Activated T-helper 1 cell treated with anti-CD3 and anti-CD28 coated beads, Interleukin-12 subunit alpha, Interleukin-12 subunit beta, Interleukin-2, Interleukin-4 antibody, amounts not matched to agents 30 ng/mL and 10 ng/mL and 1 ng/mL, durations not matched to agents 14 hours and 24 hours and 36 hours (primary cell): ENCODE measurements at regions not wholly inside any gene's neighbourhood (a gene's known extent, or its start where the extent isn't known, plus 50 kb on each side); places are given as distances from the start of the nearest gene placed in this dataset.

ENCODE experiments used
- DNase-seq: peaks from one replicate; pipeline ENCODE4 v3.0.0; 2021; ENCODE audit warnings: low spot score
- H3K27ac Mint-ChIP-seq: one replicate; pipeline ENCODE4 v1.8.0; 2021; ENCODE audit warnings: mild to moderate bottlenecking, mixed read lengths
- H3K27me3 Mint-ChIP-seq: one replicate; pipeline ENCODE4 v1.8.0; 2022; ENCODE audit warnings: mild to moderate bottlenecking, moderate library complexity, mixed read lengths; ENCODE audit not compliant: insufficient read depth
- H3K36me3 Mint-ChIP-seq: one replicate; pipeline ENCODE4 v1.8.0; 2021; ENCODE audit warnings: low read depth, mixed read lengths
- H3K4me1 Mint-ChIP-seq: one replicate; pipeline ENCODE4 v1.8.0; 2021; ENCODE audit warnings: low read depth, mixed read lengths
- H3K4me3 Mint-ChIP-seq: one replicate; pipeline ENCODE4 v1.8.0; 2021; ENCODE audit warnings: mild to moderate bottlenecking, moderate library complexity, mixed read lengths
- H3K9me3 Mint-ChIP-seq: one replicate; pipeline ENCODE4 v1.8.0; 2021; ENCODE audit warnings: mixed read lengths
- intact Hi-C: fragments of 100-400 bp; cut with micrococcal nuclease; formaldehyde crosslinking; loops from one replicate; pipeline ENCODE4 v1.15.1; 2024

- intact Hi-C loops = no loop called here
- H3K27ac Mint-ChIP-seq = no peak overlapping the region
- DNase-seq = no peak
- peaks cover 5% of the 10 kb centered on the region for H3K9me3 Mint-ChIP-seq
- no peaks in the 10 kb centered on the region for H3K27me3 Mint-ChIP-seq
- H3K4me3 Mint-ChIP-seq = no peak overlapping the region
- no peaks in the 10 kb centered on the region for H3K36me3 Mint-ChIP-seq
- H3K4me1 Mint-ChIP-seq = no peaks in the 10 kb centered on the region
These were observed 814.2 kb upstream of the PABPC4L start for GRCh38 chr4:135015771-135016170.

- intact Hi-C loops = no loop called here
- no peaks in the 10 kb centered on the region for H3K27me3 Mint-ChIP-seq
- no peak for DNase-seq
- no peaks in the 10 kb centered on the region for H3K4me1 Mint-ChIP-seq
- no peak overlapping the region for H3K27ac Mint-ChIP-seq
- H3K9me3 Mint-ChIP-seq = no peaks in the 10 kb centered on the region
- no peak overlapping the region for H3K4me3 Mint-ChIP-seq
- no peaks in the 10 kb centered on the region for H3K36me3 Mint-ChIP-seq
These were observed 805.8 kb upstream of the PABPC4L start for GRCh38 chr4:135007400-135007799.

GRCh38 chr4:134999169-134999568 is 797.6 kb upstream of the PABPC4L start:
- Mint-ChIP-seq H3K4me3 (no peak overlapping the region), H3K9me3 (no peaks in the 10 kb centered on the region), H3K4me1 (no peaks in the 10 kb centered on the region), H3K27ac (no peak overlapping the region), H3K36me3 (no peaks in the 10 kb centered on the region), H3K27me3 (no peaks in the 10 kb centered on the region)
- intact Hi-C loops = no loop called here
- no peak for DNase-seq

GRCh38 chr4:134961963-134962362 is 760.4 kb upstream of the PABPC4L start:
- DNase-seq = no peak
- H3K27ac Mint-ChIP-seq = no peak overlapping the region
- H3K9me3 Mint-ChIP-seq = peaks cover 8% of the 10 kb centered on the region
- no peaks in the 10 kb centered on the region for H3K4me1 Mint-ChIP-seq
- no peaks in the 10 kb centered on the region for H3K27me3 Mint-ChIP-seq
- intact Hi-C loops = no loop called here
- H3K36me3 Mint-ChIP-seq = no peaks in the 10 kb centered on the region
- H3K4me3 Mint-ChIP-seq = no peak overlapping the region

GRCh38 chr4:134958862-134959261 is 757.3 kb upstream of the PABPC4L start:
- intact Hi-C loops = no loop called here
- Mint-ChIP-seq H3K4me3 (no peak overlapping the region), H3K36me3 (no peaks in the 10 kb centered on the region)

GRCh38 chr4:134955059-134955458 is 753.5 kb upstream of the PABPC4L start:
- H3K4me1 Mint-ChIP-seq = no peaks in the 10 kb centered on the region
- H3K27me3 Mint-ChIP-seq = no peaks in the 10 kb centered on the region
- H3K9me3 Mint-ChIP-seq = peaks cover 7% of the 10 kb centered on the region
- no peak overlapping the region for H3K4me3 Mint-ChIP-seq
- intact Hi-C loops = no loop called here
- no peak for DNase-seq
- no peaks in the 10 kb centered on the region for H3K36me3 Mint-ChIP-seq
- H3K27ac Mint-ChIP-seq = no peak overlapping the region

More at GRCh38 chr4:134958862-134959261, 757.3 kb upstream of the PABPC4L start:
- H3K27me3 Mint-ChIP-seq = no peaks in the 10 kb centered on the region
- no peaks in the 10 kb centered on the region for H3K9me3 Mint-ChIP-seq
- no peak overlapping the region for H3K27ac Mint-ChIP-seq
- H3K4me1 Mint-ChIP-seq = no peaks in the 10 kb centered on the region
- no peak for DNase-seq

GRCh38 chr4:134952775-134953174 is 751.2 kb upstream of the PABPC4L start:
- DNase-seq = no peak
- Mint-ChIP-seq H3K4me1 (no peaks in the 10 kb centered on the region), H3K9me3 (peaks cover 7% of the 10 kb centered on the region), H3K27me3 (no peaks in the 10 kb centered on the region), H3K36me3 (no peaks in the 10 kb centered on the region), H3K27ac (no peak overlapping the region), H3K4me3 (no peak overlapping the region)
- intact Hi-C loops = no loop called here

- Mint-ChIP-seq H3K4me3 (no peak overlapping the region), H3K27ac (no peak overlapping the region), H3K9me3 (peaks cover 7% of the 10 kb centered on the region), H3K27me3 (no peaks in the 10 kb centered on the region), H3K36me3 (no peaks in the 10 kb centered on the region), H3K4me1 (no peaks in the 10 kb centered on the region)
- DNase-seq = no peak
- intact Hi-C loops = no loop called here
These were observed 750.7 kb upstream of the PABPC4L start for GRCh38 chr4:134952305-134952704.

- H3K36me3 Mint-ChIP-seq = no peaks in the 10 kb centered on the region
- H3K4me1 Mint-ChIP-seq = no peaks in the 10 kb centered on the region
- H3K27ac Mint-ChIP-seq = no peak overlapping the region
- peaks cover 3% of the 10 kb centered on the region for H3K9me3 Mint-ChIP-seq
- no peaks in the 10 kb centered on the region for H3K27me3 Mint-ChIP-seq
- no peak for DNase-seq
- intact Hi-C loops = no loop called here
- no peak overlapping the region for H3K4me3 Mint-ChIP-seq
These were observed 746.6 kb upstream of the PABPC4L start for GRCh38 chr4:134948110-134948642.

GRCh38 chr4:134944115-134944514 is 742.5 kb upstream of the PABPC4L start:
- Mint-ChIP-seq H3K4me3 (no peak overlapping the region), H3K27me3 (no peaks in the 10 kb centered on the region), H3K4me1 (no peaks in the 10 kb centered on the region), H3K36me3 (no peaks in the 10 kb centered on the region), H3K27ac (no peak overlapping the region), H3K9me3 (no peaks in the 10 kb centered on the region)
- DNase-seq = no peak
- intact Hi-C loops = no loop called here

- Mint-ChIP-seq H3K9me3 (no peaks in the 10 kb centered on the region), H3K27me3 (no peaks in the 10 kb centered on the region), H3K27ac (no peak overlapping the region), H3K4me1 (no peaks in the 10 kb centered on the region), H3K36me3 (no peaks in the 10 kb centered on the region), H3K4me3 (no peak overlapping the region)
- DNase-seq = no peak
- intact Hi-C loops = no loop called here
These were observed 734.4 kb upstream of the PABPC4L start for GRCh38 chr4:134936014-134936413.

- Mint-ChIP-seq H3K4me3 (no peak overlapping the region), H3K36me3 (no peaks in the 10 kb centered on the region), H3K27ac (no peak overlapping the region), H3K27me3 (no peaks in the 10 kb centered on the region), H3K4me1 (no peaks in the 10 kb centered on the region), H3K9me3 (no peaks in the 10 kb centered on the region)
- intact Hi-C loops = no loop called here
- no peak for DNase-seq
These were observed 733.7 kb upstream of the PABPC4L start for GRCh38 chr4:134935320-134935719.

GRCh38 chr4:134934036-134934808 is 732.6 kb upstream of the PABPC4L start:
- no peak for DNase-seq
- Mint-ChIP-seq H3K9me3 (no peaks in the 10 kb centered on the region), H3K27ac (no peak overlapping the region), H3K36me3 (no peaks in the 10 kb centered on the region), H3K4me3 (no peak overlapping the region), H3K27me3 (no peaks in the 10 kb centered on the region), H3K4me1 (no peaks in the 10 kb centered on the region)
- intact Hi-C loops = no loop called here

- H3K27ac Mint-ChIP-seq = no peak overlapping the region
- no peak overlapping the region for H3K4me3 Mint-ChIP-seq
- no peaks in the 10 kb centered on the region for H3K4me1 Mint-ChIP-seq
- no peaks in the 10 kb centered on the region for H3K36me3 Mint-ChIP-seq
- DNase-seq = no peak
- no peaks in the 10 kb centered on the region for H3K9me3 Mint-ChIP-seq
- no peaks in the 10 kb centered on the region for H3K27me3 Mint-ChIP-seq
- intact Hi-C loops = no loop called here
These were observed 713.8 kb upstream of the PABPC4L start for GRCh38 chr4:134915355-134915754.
